T-helper 1 cell (primary cell): ENCODE measurements at regions not wholly inside any gene's neighbourhood (a gene's known extent, or its start where the extent isn't known, plus 50 kb on each side); places are given as distances from the start of the nearest gene placed in this dataset.

Experiments used
- DNase-seq, 5 donors: peaks; one replicate each; pipeline ENCODE4 v3.0.0-alpha.2; 2012 to 2020

- DNase-seq = no peak
Measured at GRCh38 chr10:94043431-94043990, 49.8 kb downstream of the PLCE1 start.

- DNase-seq = no peak
Measured at GRCh38 chr10:94046098-94046497, 52.4 kb downstream of the PLCE1 start.

- DNase-seq = no peak
Measured at GRCh38 chr10:94047293-94047692, 53.6 kb downstream of the PLCE1 start.

- no peak for DNase-seq
Measured at GRCh38 chr10:94049911-94050310, 56.2 kb downstream of the PLCE1 start.

GRCh38 chr10:94052281-94052680, 58.5 kb downstream of the PLCE1 start:
- DNase-seq = no peak

- no peak for DNase-seq
Measured at GRCh38 chr10:94052866-94053791, 59.4 kb downstream of the PLCE1 start.

- DNase-seq = no peak
Measured at GRCh38 chr10:94059178-94059883, 65.6 kb downstream of the PLCE1 start.

GRCh38 chr10:94061026-94061425, 67.3 kb downstream of the PLCE1 start:
- DNase-seq = no peak

GRCh38 chr10:94062611-94063010, 68.9 kb downstream of the PLCE1 start:
- DNase-seq = no peak

- no peak for DNase-seq
Measured at GRCh38 chr10:94065362-94065761, 71.6 kb downstream of the PLCE1 start.

- no peak for DNase-seq
Measured at GRCh38 chr10:94065787-94066186, 72.1 kb downstream of the PLCE1 start.

- DNase-seq = no peak
Measured at GRCh38 chr10:94066411-94066810, 72.7 kb downstream of the PLCE1 start.

GRCh38 chr10:94069884-94070283, 76.2 kb downstream of the PLCE1 start:
- DNase-seq = no peak

GRCh38 chr10:94074462-94074861, 80.7 kb downstream of the PLCE1 start:
- DNase-seq = no peak

GRCh38 chr10:94075506-94075905, 81.8 kb downstream of the PLCE1 start:
- no peak for DNase-seq

GRCh38 chr10:94076325-94076841, 82.7 kb downstream of the PLCE1 start:
- no peak for DNase-seq

- DNase-seq = no peak
Measured at GRCh38 chr10:94077042-94077441, 83.3 kb downstream of the PLCE1 start.

- DNase-seq = no peak
Measured at GRCh38 chr10:94080108-94080507, 86.4 kb downstream of the PLCE1 start.

- DNase-seq = no peak
Measured at GRCh38 chr10:94083662-94084265, 90.0 kb downstream of the PLCE1 start.

- no peak for DNase-seq
Measured at GRCh38 chr10:94084344-94084743, 90.6 kb downstream of the PLCE1 start.

GRCh38 chr10:94085288-94085687, 91.6 kb downstream of the PLCE1 start:
- no peak for DNase-seq

GRCh38 chr10:94085766-94086437, 92.2 kb downstream of the PLCE1 start:
- no peak for DNase-seq
